Neuronal stem cell (in vitro differentiated cells): ENCODE measurements at regions not wholly inside any gene's neighbourhood (a gene's known extent, or its start where the extent isn't known, plus 50 kb on each side); places are given as distances from the start of the nearest gene placed in this dataset.

Source experiments
- DNase-seq: peaks from one replicate; pipeline ENCODE4 v3.0.0-alpha.2; 2013; ENCODE audit warnings: low spot score
- H2AFZ ChIP-seq: one replicate; pipeline ENCODE4 v1.6.1; 2013; ENCODE audit warnings: mild to moderate bottlenecking, low read length, inconsistent platforms
- H2AK5ac ChIP-seq: 2 replicates; pipeline ENCODE4 v1.6.1; 2013; ENCODE audit warnings: low read depth, mild to moderate bottlenecking, inconsistent platforms, low read length, moderate library complexity, mixed read lengths
- H2BK120ac ChIP-seq: 2 replicates; pipeline ENCODE4 v1.6.1; 2013; ENCODE audit warnings: low read depth, mild to moderate bottlenecking, inconsistent platforms, low read length, moderate library complexity, mixed read lengths
- H2BK12ac ChIP-seq: one replicate; pipeline ENCODE4 v1.6.1; 2013; ENCODE audit warnings: low read length, inconsistent platforms
- H2BK15ac ChIP-seq: 2 replicates; pipeline ENCODE4 v1.6.1; 2013; ENCODE audit warnings: mild to moderate bottlenecking, low read length, inconsistent platforms, mixed read lengths
- H2BK5ac ChIP-seq: one replicate; pipeline ENCODE4 v1.6.1; 2013; ENCODE audit warnings: inconsistent platforms, mild to moderate bottlenecking, low read length, moderate library complexity
- H3K14ac ChIP-seq: one replicate; pipeline ENCODE4 v1.6.1; 2013; ENCODE audit warnings: low read length, inconsistent platforms
- H3K18ac ChIP-seq: 2 replicates; pipeline ENCODE4 v1.6.1; 2013; ENCODE audit warnings: low read length, inconsistent platforms
- H3K23ac ChIP-seq: 2 replicates; pipeline ENCODE4 v1.6.1; 2013; ENCODE audit warnings: low read depth, mild to moderate bottlenecking, mixed read lengths, low read length, inconsistent platforms; ENCODE audit not compliant: poor library complexity
- H3K27ac ChIP-seq: replicated peaks from 3 replicates; pipeline ENCODE4 v1.5.1; 2013; ENCODE audit warnings: low read length, inconsistent platforms
- H3K27me3 ChIP-seq, 3 experiments: 2 replicates each; pipeline ENCODE4 v1.6.1; 2013; ENCODE audit warnings: low read length in 3 of 3, mild to moderate bottlenecking in 2 of 3, inconsistent platforms in 1 of 3, low read depth in 1 of 3, mixed read lengths in 1 of 3, moderate library complexity in 1 of 3; ENCODE audit not compliant: control insufficient read depth in 3 of 3, insufficient read depth in 3 of 3
- H3K36me3 ChIP-seq, 2 donors: replicated peaks in 1 of 2; 2 replicates each; pipeline ENCODE4 v1.6.1; 2013; ENCODE audit warnings: low read length in 2 of 2; ENCODE audit not compliant: control insufficient read depth in 2 of 2, insufficient read depth in 2 of 2
- H3K4ac ChIP-seq: 2 replicates; pipeline ENCODE4 v1.6.1; 2013; ENCODE audit warnings: inconsistent platforms, mild to moderate bottlenecking, low read length, moderate library complexity
- H3K4me1 ChIP-seq, 2 donors: 1 replicate in 1 of 2; 2 replicates in 1 of 2; pipeline ENCODE4 v1.6.1; 2013; ENCODE audit warnings: low read length in 2 of 2, low read depth in 1 of 2; ENCODE audit not compliant: control insufficient read depth in 2 of 2, insufficient read depth in 1 of 2
- H3K4me2 ChIP-seq: one replicate; pipeline ENCODE4 v1.6.1; 2013; ENCODE audit warnings: mild to moderate bottlenecking, low read length, inconsistent platforms; ENCODE audit not compliant: insufficient read depth, poor library complexity, severe bottlenecking
- H3K4me3 ChIP-seq, 2 donors: 2 replicates each; pipeline ENCODE4 v1.5.1; 2013; ENCODE audit warnings: low read length in 2 of 2, mild to moderate bottlenecking in 2 of 2, inconsistent platforms in 1 of 2, moderate library complexity in 1 of 2
- H3K79me1 ChIP-seq: one replicate; pipeline ENCODE4 v1.6.1; 2013; ENCODE audit warnings: low read depth, mild to moderate bottlenecking, inconsistent platforms, low read length, moderate library complexity
- H3K9ac ChIP-seq: one replicate; pipeline ENCODE4 v1.6.1; 2013; ENCODE audit warnings: mild to moderate bottlenecking, low read depth, low read length, inconsistent platforms; ENCODE audit not compliant: poor library complexity
- H3K9me3 ChIP-seq, 2 donors: replicated peaks in 1 of 2; 2 replicates each; pipeline versions ENCODE3 to v1.6.1; 2013; ENCODE audit warnings: low read length in 2 of 2, mild to moderate bottlenecking in 2 of 2, inconsistent platforms in 1 of 2, low read depth in 1 of 2, mixed read lengths in 1 of 2, moderate library complexity in 1 of 2; ENCODE audit not compliant: control insufficient read depth in 2 of 2, insufficient read depth in 1 of 2
- H4K8ac ChIP-seq: one replicate; pipeline ENCODE4 v1.6.1; 2013; ENCODE audit warnings: low read depth, mild to moderate bottlenecking, inconsistent platforms, low read length, moderate library complexity
- H4K91ac ChIP-seq: one replicate; pipeline ENCODE4 v1.6.1; 2013; ENCODE audit warnings: low read length, low read depth, mild to moderate bottlenecking, inconsistent platforms; ENCODE audit not compliant: poor library complexity
- WGBS, 2 donors: extraction: QIAGEN DNeasy Blood & Tissue Kit; methylation state at CpG; one replicate each; pipeline ENCODE4 v1.1.7; 2013; ENCODE audit warnings: missing lambda C conversion rate in 2 of 2, mixed read lengths in 1 of 2; ENCODE audit not compliant: insufficient read length in 2 of 2, insufficient replicate concordance in 1 of 2; ENCODE audit errors: extremely low coverage in 2 of 2; 5-methylcytosine and 5-hydroxymethylcytosine counted together

DNA sequence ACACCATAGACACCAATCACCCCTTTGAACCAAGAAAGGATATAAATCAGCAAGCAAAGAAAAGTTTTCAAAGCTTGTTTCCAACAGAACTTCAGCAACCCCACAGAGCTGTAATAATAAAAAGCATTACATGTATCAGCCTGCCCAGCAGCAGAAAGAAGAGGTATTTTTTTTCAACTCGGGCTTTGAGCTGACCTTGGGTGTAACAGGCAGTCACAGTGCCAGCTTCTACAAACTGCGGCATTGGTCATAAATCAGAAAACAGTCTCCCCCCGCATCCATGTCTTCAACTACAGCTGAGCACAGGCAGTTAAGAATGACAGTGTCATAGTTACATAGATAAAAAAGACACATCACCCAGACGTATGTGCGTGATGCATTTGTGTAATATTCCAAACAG is 671.0 kb upstream of the SLITRK1 start:
- WGBS, 2 donors: no CpG with 5 or more reads among the region's 5 CpGs
- H3K27ac ChIP-seq: no peak overlapping the region

DNA sequence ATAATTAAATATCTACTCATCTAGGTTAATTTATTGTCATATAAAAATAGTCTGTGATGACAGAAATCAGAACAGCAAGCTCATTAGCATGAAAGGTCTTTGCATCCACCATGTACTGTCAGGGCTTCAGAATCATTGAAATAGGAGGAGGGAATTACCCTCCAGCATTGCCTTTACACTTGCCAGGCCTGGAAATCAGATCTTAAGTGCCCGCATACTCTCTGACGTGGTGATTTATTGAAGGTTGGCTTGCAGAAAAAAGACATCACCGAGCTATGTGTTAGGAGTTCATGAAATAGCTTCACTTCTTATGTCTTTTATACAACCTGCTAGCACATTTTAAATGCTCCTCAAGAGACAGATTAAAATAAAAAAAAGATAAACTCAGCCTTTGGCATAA is 661.7 kb upstream of the SLITRK1 start:
- Histone ChIP-seq H2BK120ac (no peak overlapping the region), H3K79me1 (no peaks in the 10 kb centered on the region)
- WGBS, 2 donors: no CpG with 5 or more reads among the region's 3 CpGs

More for the DNA sequence above, 671.0 kb upstream of the SLITRK1 start:
- no peak for DNase-seq
- no peak overlapping the region for H3K9ac ChIP-seq
- H4K8ac ChIP-seq: no peak overlapping the region
- no peak overlapping the region for H3K14ac ChIP-seq
- peaks cover 1% of the 10 kb centered on the region for H3K79me1 ChIP-seq
- no peak overlapping the region for H2BK12ac ChIP-seq
- H2BK120ac ChIP-seq: no peak overlapping the region
- no peak overlapping the region for H3K4me3 ChIP-seq
- H3K4ac ChIP-seq: no peak overlapping the region
- no peak overlapping the region for H3K18ac ChIP-seq
- no peak overlapping the region for H3K4me2 ChIP-seq
- no peak overlapping the region for H4K91ac ChIP-seq
- no peak overlapping the region for H2BK15ac ChIP-seq
- no peaks in the 10 kb centered on the region for H3K9me3 ChIP-seq
- H2AK5ac ChIP-seq: no peak overlapping the region
- peak overlapping the region; percentile 76 for H2AFZ ChIP-seq
- H3K27me3 ChIP-seq: no peaks in the 10 kb centered on the region
- no peaks in the 10 kb centered on the region for H3K36me3 ChIP-seq
- H2BK5ac ChIP-seq: no peak overlapping the region
- no peak overlapping the region for H3K23ac ChIP-seq
- H3K4me1 ChIP-seq: no peaks in the 10 kb centered on the region

DNA sequence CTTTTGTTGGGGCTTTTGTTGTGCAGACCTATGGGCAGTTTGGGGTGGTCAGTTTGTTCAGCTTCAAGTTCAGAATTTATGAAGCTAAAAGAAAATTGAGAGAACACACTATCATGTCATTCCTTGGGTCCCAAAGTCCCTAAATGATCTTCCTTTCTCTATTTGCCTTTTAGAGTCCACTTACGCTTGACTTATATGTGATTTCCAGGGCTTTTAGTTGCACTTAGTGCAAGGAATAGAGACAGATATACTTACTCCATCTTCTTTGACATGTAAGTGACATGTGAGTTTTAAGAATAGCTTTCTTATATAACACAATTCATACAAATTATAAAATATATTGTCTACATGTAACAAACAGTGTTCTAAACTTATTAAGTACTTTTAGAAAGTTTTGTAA is 660.1 kb upstream of the SLITRK1 start:
- no peak overlapping the region for H2BK15ac ChIP-seq
- H4K8ac ChIP-seq: no peak overlapping the region
- H2BK120ac ChIP-seq: no peak overlapping the region
- no peak overlapping the region for H3K18ac ChIP-seq
- no peak overlapping the region for H3K9ac ChIP-seq
- no CpG with 5 or more reads among the region's 1 CpG for WGBS, 2 donors
- no peak overlapping the region for H4K91ac ChIP-seq
- H3K23ac ChIP-seq: no peak overlapping the region
- no peak overlapping the region for H2AK5ac ChIP-seq
- no peak overlapping the region for H3K4me2 ChIP-seq
- no peaks in the 10 kb centered on the region for H3K27me3 ChIP-seq
- H3K4me3 ChIP-seq: no peak overlapping the region
- no peak for DNase-seq
- H3K9me3 ChIP-seq: peaks cover 0 to 3% of the 10 kb centered on the region in 2 donors
- H3K14ac ChIP-seq: no peak overlapping the region
- H2BK5ac ChIP-seq: no peak overlapping the region
- H2AFZ ChIP-seq: peak overlapping the region; percentile 49
- no peak overlapping the region for H2BK12ac ChIP-seq
- H3K79me1 ChIP-seq: no peaks in the 10 kb centered on the region
- no peaks in the 10 kb centered on the region for H3K36me3 ChIP-seq
- no peak overlapping the region for H3K4ac ChIP-seq
- no peak overlapping the region for H3K27ac ChIP-seq
- H3K4me1 ChIP-seq: no peaks in the 10 kb centered on the region

More for the DNA sequence above, 661.7 kb upstream of the SLITRK1 start:
- no peak overlapping the region for H2BK12ac ChIP-seq
- H3K4ac ChIP-seq: no peak overlapping the region
- H2BK15ac ChIP-seq: no peak overlapping the region
- no peak for DNase-seq
- no peak overlapping the region for H3K27ac ChIP-seq
- H3K14ac ChIP-seq: no peak overlapping the region
- H3K18ac ChIP-seq: no peak overlapping the region
- H4K8ac ChIP-seq: no peak overlapping the region
- H3K4me2 ChIP-seq: no peak overlapping the region
- H3K9ac ChIP-seq: no peak overlapping the region
- no peak overlapping the region for H2BK5ac ChIP-seq
- H3K36me3 ChIP-seq: no peaks in the 10 kb centered on the region
- H2AK5ac ChIP-seq: no peak overlapping the region
- H2AFZ ChIP-seq: no peak overlapping the region
- H3K23ac ChIP-seq: no peak overlapping the region
- H4K91ac ChIP-seq: no peak overlapping the region
- no peak overlapping the region for H3K4me3 ChIP-seq
- H3K4me1 ChIP-seq: no peaks in the 10 kb centered on the region
- H3K9me3 ChIP-seq: peaks cover 0 to 3% of the 10 kb centered on the region in 2 donors
- no peaks in the 10 kb centered on the region for H3K27me3 ChIP-seq

DNA sequence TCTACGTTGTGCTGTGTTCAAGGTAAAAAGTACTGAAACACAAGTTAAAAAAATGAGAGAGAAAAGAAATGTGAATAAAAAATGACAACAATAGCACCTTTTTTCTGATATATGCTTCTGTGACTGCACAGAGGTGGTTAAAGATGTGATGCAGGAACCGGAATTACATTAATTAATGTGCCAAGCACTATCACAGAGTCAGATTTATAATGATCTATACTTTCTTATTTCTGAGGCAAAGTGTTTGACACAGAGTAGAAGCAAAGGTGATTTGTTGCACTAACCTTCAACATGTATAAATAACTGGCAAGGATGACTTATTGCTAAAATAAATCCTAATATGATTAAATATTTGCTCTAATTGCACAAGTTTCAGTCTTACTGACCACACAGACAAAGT is 654.6 kb upstream of the SLITRK1 start:
- Histone ChIP-seq H3K27ac (no peak overlapping the region), H4K91ac (no peak overlapping the region), H3K14ac (no peak overlapping the region), H2BK5ac (no peak overlapping the region), H2BK15ac (no peak overlapping the region), H3K79me1 (no peaks in the 10 kb centered on the region), H2AFZ (no peak overlapping the region), H2BK12ac (no peak overlapping the region), H3K23ac (no peak overlapping the region), H3K9me3 (no peaks in the 10 kb centered on the region), H3K27me3 (no peaks in the 10 kb centered on the region), H3K4me3 (no peak overlapping the region), H3K4me1 (no peaks in the 10 kb centered on the region), H3K36me3 (no peaks in the 10 kb centered on the region), H3K4me2 (no peak overlapping the region), H3K18ac (no peak overlapping the region), H4K8ac (no peak overlapping the region), H2AK5ac (no peak overlapping the region), H3K9ac (no peak overlapping the region), H2BK120ac (no peak overlapping the region), H3K4ac (no peak overlapping the region)
- no CpG with 5 or more reads among the region's 2 CpGs for WGBS, 2 donors
- no peak for DNase-seq
